ENCODE measurements at regions not wholly inside any gene's neighbourhood (a gene's known extent, or its start where the extent isn't known, plus 50 kb on each side); places are given as distances from the start of the nearest gene placed in this dataset.

DNA sequence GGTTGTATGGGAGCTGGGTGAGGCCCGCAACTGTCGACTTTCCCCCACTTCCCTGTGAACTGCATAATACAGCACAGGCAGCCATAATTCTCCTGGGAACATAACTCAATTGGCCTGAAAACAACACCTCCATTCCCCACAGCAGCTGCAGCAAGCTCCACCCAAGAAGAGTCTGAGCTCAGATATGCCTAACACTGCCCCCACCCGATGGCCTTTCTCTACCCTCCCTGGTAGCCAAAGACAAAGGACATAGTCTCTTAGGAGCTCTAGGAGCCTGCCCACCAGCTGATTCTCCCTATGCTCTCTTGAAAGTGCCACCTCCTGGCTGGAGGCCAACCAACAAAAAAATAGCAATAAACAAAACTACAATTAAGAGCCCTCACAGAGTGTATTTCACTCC, 542.7 kb upstream of the LMO3 start:
- intact Hi-C loops (cut with DNase I) = no loop called here

DNA sequence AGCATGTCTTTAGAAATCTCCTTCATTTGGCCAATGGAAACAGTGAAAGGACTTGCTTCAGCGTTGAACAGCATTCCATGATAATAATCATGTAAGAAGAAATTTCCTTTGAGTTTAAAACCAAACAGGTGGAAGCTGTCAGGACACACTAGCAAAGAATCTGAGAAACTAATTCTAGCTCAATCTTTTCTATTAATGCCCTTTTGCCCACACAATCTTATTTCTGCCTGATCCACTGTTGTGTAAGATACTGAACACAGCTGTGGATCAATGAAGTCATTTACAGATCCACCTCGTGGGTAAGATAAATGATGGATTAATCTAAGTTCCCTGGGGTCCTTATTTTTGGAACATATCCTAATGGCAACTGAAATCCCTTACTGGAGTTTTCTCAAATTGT, 536.9 kb upstream of the LMO3 start:
- no peak overlapping the region for H3K4me3 ChIP-seq
- no peak for DNase-seq
- intact Hi-C loops (cut with DNase I) = no loop called here
- no peak overlapping the region for H3K27ac ChIP-seq
- H3K9me3 ChIP-seq = no peaks in the 10 kb centered on the region
- no peak for TF ChIP-seq POLR2A (IDR thresholded peaks at IDR 0.05)
- no peaks in the 10 kb centered on the region for H3K4me1 ChIP-seq (ENCODE audit: insufficient read depth)
- no peaks in the 10 kb centered on the region for H3K36me3 ChIP-seq
- H3K27me3 ChIP-seq = no peaks in the 10 kb centered on the region
- WGBS, 3 donors = 32 to 37% (median 35%) methylated on average over 2 of the region's 2 CpGs

More for the DNA sequence above, 542.7 kb upstream of the LMO3 start:
- Histone ChIP-seq H3K27me3 (no peaks in the 10 kb centered on the region), H3K4me1 (ENCODE audit: insufficient read depth) (no peaks in the 10 kb centered on the region), H3K36me3 (no peaks in the 10 kb centered on the region), H3K4me3 (no peak overlapping the region), H3K27ac (no peak overlapping the region), H3K9me3 (no peaks in the 10 kb centered on the region)
- TF ChIP-seq POLR2A (IDR thresholded peaks at IDR 0.05) = no peak
- TF ChIP-seq, protein P1, sequence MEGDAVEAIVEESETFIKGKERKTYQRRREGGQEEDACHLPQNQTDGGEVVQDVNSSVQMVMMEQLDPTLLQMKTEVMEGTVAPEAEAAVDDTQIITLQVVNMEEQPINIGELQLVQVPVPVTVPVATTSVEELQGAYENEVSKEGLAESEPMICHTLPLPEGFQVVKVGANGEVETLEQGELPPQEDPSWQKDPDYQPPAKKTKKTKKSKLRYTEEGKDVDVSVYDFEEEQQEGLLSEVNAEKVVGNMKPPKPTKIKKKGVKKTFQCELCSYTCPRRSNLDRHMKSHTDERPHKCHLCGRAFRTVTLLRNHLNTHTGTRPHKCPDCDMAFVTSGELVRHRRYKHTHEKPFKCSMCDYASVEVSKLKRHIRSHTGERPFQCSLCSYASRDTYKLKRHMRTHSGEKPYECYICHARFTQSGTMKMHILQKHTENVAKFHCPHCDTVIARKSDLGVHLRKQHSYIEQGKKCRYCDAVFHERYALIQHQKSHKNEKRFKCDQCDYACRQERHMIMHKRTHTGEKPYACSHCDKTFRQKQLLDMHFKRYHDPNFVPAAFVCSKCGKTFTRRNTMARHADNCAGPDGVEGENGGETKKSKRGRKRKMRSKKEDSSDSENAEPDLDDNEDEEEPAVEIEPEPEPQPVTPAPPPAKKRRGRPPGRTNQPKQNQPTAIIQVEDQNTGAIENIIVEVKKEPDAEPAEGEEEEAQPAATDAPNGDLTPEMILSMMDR (IDR thresholded peaks at IDR 0.05) = no peak
- no peak for TF ChIP-seq EP300 (IDR thresholded peaks at IDR 0.05)
- DNase-seq = no peak
- WGBS, 3 donors = 78 to 94% (median 84%) methylated on average over 3 of the region's 3 CpGs

DNA sequence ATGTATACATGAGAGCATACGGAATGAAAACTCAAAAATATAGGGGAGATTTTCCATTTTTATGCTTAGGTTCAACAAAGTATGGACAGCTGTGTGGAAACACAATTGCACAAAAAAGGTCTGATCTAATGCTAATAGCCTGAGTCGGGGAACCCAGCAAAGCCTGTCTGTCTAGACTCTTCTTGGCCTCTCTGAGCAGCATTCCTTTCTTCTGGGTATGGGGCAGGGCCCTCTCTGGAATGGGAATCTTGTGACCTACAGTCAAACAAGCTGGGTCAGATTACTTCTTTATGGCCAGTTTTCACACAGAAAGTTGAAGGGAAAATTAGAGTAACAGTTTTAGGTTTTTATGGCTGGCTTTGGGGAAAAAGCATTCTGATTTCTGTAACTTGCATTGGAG, 534.0 kb upstream of the LMO3 start:
- TF ChIP-seq, protein P1 (IDR thresholded peaks at IDR 0.05) = no peak
- TF ChIP-seq EP300 (IDR thresholded peaks at IDR 0.05) (no peak), POLR2A (IDR thresholded peaks at IDR 0.05) (no peak)
- intact Hi-C loops (cut with DNase I) = no loop called here

DNA sequence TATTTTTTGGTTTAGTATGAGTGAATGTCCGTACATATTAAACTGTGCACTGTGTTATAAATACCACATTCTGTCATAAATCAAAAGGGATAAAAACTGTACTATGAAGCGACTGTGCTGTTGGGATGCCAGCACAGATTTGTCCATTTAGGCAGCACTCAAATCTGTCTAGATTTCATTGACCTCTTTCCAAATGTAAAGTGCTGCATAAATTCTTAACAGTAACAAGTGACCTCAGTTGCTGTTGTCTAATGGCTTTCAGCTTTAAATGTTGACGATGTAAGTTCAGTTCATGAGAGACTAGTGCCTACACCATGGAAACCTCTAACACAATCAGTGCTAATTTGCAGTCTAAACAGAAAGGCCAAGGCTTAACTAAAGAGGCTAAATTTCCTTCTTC, 531.4 kb upstream of the LMO3 start:
- H3K4me3 ChIP-seq = no peak overlapping the region
- H3K4me1 ChIP-seq (ENCODE audit: insufficient read depth) = no peaks in the 10 kb centered on the region
- no peak for DNase-seq
- WGBS, 3 donors = 44 to 51% (median 45%) methylated on average over 3 of the region's 3 CpGs
- no peaks in the 10 kb centered on the region for H3K36me3 ChIP-seq
- H3K27me3 ChIP-seq = no peaks in the 10 kb centered on the region
- no peak overlapping the region for H3K27ac ChIP-seq
- no peak for TF ChIP-seq POLR2A (IDR thresholded peaks at IDR 0.05)
- TF ChIP-seq, protein P1 (IDR thresholded peaks at IDR 0.05) = no peak
- no peak for TF ChIP-seq EP300 (IDR thresholded peaks at IDR 0.05)
- intact Hi-C loops (cut with DNase I) = no loop called here
- no peaks in the 10 kb centered on the region for H3K9me3 ChIP-seq

More for the DNA sequence above, 534.0 kb upstream of the LMO3 start:
- no peaks in the 10 kb centered on the region for H3K4me1 ChIP-seq (ENCODE audit: insufficient read depth)
- H3K4me3 ChIP-seq = no peak overlapping the region
- no peaks in the 10 kb centered on the region for H3K9me3 ChIP-seq
- 62 to 75% (median 68%) methylated on average over 2 of the region's 2 CpGs for WGBS, 3 donors
- H3K27ac ChIP-seq = no peak overlapping the region
- no peaks in the 10 kb centered on the region for H3K27me3 ChIP-seq
- H3K36me3 ChIP-seq = no peaks in the 10 kb centered on the region
- no peak for DNase-seq

DNA sequence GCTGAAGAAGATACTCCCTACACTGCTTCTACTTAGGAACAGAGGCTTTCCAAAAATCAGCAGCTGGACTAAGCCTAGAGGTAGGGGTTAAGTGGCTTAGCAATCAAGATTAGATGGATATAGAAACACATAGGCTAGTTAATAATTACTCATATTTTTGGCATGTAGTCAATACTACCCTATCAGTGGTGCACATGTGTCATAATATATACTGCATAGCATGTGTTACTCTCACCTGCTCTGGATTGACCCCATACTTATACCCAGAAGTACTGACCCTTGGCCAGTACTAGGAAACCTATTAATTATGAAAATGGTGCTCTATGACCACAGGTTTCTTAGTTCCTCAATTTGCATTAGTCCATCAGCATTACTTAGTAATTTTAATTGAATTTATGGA, 528.4 kb upstream of the LMO3 start:
- no peaks in the 10 kb centered on the region for H3K36me3 ChIP-seq
- no peak for DNase-seq
- no peak overlapping the region for H3K27ac ChIP-seq
- TF ChIP-seq EP300 (IDR thresholded peaks at IDR 0.05) = no peak
- TF ChIP-seq POLR2A (IDR thresholded peaks at IDR 0.05) = no peak
- TF ChIP-seq, protein P1 (IDR thresholded peaks at IDR 0.05) = no peak
- no peak overlapping the region for H3K4me3 ChIP-seq
- intact Hi-C loops (cut with DNase I) = no loop called here
- no peaks in the 10 kb centered on the region for H3K9me3 ChIP-seq
- H3K4me1 ChIP-seq (ENCODE audit: insufficient read depth) = no peaks in the 10 kb centered on the region
- H3K27me3 ChIP-seq = no peaks in the 10 kb centered on the region
